T47D (cell line): ENCODE measurements at regions not wholly inside any gene's neighbourhood (a gene's known extent, or its start where the extent isn't known, plus 50 kb on each side); places are given as distances from the start of the nearest gene placed in this dataset.

Source experiments
- DNase-seq, 2 experiments: peaks; one replicate each; pipeline versions ENCODE4 v3.0.0 to v3.0.0-alpha.2; 2011 to 2012; ENCODE audit warnings: low read depth in 1 of 2, low spot score in 1 of 2
- JUND ChIP-seq: IDR thresholded peaks from 2 replicates; pipeline ENCODE4 v1.6.1; 2012; ENCODE audit warnings: low read depth
- in situ Hi-C: cut with HindIII; loops from 2 replicates; pipeline ENCODE4 v1.10.0; 2016; ENCODE audit warnings: low sequenced_read_pairs, low pct_unique_long_range_greater_than_20kb

DNA sequence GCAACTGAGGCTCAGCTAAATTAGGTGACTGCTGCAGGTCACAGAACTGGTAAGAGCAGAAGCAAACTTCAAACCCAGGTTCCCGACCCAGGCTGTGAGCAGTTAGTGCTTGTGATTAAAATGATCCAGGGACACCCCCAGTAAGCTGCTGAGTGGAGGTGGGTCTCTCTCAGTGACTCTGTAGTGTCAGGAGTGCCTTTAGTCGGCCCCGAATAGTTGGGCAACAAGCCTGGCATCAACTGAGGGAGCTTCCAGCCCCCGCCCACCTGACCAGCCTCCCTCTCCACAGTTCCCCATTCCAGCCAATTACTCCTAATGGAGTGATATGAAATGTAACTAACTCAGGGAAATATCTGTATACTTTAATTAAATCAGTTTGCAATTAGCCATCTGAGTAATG is 168.0 kb upstream of the SMAD3 start:
- DNase-seq, result no peak
- in situ Hi-C loops, result no loop called here
- TF ChIP-seq JUND, result no peak

- DNase-seq, result no peak
- no peak for TF ChIP-seq JUND
- in situ Hi-C loops, result no loop called here
Measured at GRCh38 chr15:66897971-66898370, 167.4 kb upstream of the SMAD3 start.

DNA sequence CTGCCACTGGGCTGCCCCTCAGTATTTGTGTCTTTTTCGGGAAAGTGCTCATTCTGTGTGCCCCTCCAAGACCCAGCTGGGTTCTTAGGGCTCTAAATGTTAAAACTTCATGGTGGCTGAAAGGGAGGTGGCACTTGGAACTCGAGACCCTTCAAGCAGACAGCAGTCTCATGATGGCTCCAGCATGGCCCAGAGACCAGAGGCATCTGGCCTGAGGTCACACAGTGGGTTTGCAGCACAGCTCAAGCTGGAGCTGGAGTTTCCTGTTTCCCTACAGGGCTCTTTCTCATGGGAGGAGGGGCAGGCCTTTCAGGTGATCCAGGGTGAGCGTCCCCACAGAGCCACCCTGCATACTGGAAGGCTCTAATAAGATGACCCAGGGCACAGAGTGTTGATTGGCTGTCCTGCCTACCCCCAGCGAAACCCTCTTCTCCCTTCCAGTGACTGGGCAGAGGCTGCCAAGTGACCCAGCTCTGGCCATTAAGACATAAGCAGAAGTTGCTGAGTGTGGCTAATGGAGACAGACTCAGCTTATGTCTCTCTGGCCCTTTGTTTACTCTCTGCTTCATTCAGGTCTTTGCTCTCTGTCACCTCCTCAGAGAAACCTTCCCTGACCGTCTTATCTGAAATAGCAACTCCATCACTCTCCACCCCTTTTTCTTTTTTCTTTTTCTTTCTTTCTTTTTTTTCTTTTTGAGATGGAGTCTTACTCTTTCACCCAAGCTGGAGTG is 166.6 kb upstream of the SMAD3 start:
- in situ Hi-C loops, result no loop called here
- no peak for DNase-seq
- no peak for TF ChIP-seq JUND

GRCh38 chr15:66899555-66900350 is 165.6 kb upstream of the SMAD3 start:
- in situ Hi-C loops, result no loop called here
- TF ChIP-seq JUND, result no peak
- no peak for DNase-seq

- no peak for TF ChIP-seq JUND
- in situ Hi-C loops, result no loop called here
- no peak for DNase-seq
Measured at GRCh38 chr15:66900586-66901310, 164.7 kb upstream of the SMAD3 start.

- in situ Hi-C loops, result no loop called here
- no peak for DNase-seq
Measured at GRCh38 chr15:66901336-66902100, 163.9 kb upstream of the SMAD3 start.

GRCh38 chr15:66905185-66905584 is 160.2 kb upstream of the SMAD3 start:
- in situ Hi-C loops, result no loop called here
- TF ChIP-seq JUND, result no peak
- no peak for DNase-seq

More at GRCh38 chr15:66901336-66902100, 163.9 kb upstream of the SMAD3 start:
- no peak for TF ChIP-seq JUND

DNA sequence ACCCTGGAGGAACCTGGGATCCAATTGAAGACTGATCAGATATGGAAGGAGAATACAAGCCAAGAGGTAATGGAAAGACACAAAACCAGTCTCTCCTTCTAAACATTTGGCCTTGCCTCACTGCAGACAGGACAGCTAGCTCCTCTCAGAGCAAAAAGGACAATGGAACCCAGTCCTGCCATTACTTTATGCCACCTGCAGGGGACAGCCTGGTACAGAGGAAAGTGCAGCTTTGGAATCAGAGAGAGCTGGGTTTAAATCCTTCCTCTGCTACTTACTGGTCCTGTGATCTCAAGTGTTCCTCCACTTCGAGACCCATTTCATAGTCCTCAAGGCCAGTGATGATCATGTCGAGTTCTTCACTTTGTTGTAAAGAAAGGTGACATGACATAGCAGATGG is 159.4 kb upstream of the SMAD3 start:
- TF ChIP-seq JUND, result no peak
- in situ Hi-C loops, result no loop called here
- DNase-seq, result peak in 1 of 2 experiments; percentile 36

- TF ChIP-seq JUND, result no peak
- in situ Hi-C loops, result no loop called here
- DNase-seq, result no peak
Measured at GRCh38 chr15:66906668-66907614, 158.5 kb upstream of the SMAD3 start.

DNA sequence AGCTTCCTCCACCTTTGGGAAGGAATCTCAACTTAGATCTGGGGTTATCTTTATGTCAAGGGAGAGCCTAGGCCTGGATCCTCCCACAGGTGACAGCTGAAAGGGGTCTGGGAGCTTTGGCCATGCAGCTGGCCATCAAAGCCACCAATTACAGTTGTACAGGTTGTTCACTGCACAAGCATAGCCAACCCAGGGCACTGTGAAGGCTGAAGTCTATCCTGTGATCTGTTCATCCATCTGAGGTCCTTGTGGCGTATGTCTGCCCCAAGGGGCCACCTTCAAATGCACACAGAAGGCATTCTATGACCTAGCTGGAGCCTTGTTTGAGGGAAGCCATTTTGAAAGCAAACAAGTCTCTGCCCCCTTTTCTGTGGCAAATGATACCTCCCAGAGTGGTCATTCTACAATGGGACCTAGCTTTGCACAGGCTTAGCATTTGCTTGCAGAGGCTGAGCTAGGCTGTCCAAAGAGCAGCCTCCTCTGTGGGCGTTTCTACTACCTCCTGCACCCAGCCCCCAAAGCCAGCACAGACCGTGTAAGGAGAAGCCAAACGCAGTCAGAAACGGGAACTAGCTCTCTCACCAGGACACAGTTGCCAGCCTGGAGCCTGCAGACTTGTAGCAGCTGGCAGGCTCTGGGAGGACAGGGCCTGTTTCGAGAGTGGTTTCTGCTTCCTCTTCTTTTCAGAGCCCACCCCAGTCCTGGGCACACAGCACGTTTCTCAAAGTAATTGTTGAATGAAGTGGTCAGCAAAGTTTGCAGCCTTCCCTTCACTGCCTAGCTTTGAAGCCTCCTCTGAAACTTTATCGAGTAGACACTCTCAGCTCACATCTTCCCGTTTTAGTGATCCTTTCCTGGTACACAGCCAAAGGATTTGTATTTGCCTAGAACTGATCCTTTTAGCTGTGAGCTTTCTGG is 157.3 kb upstream of the SMAD3 start:
- in situ Hi-C loops, result no loop called here
- TF ChIP-seq JUND, result no peak
- no peak for DNase-seq
